Brain pericyte (primary cell): ENCODE measurements at regions not wholly inside any gene's neighbourhood (a gene's known extent, or its start where the extent isn't known, plus 50 kb on each side); places are given as distances from the start of the nearest gene placed in this dataset.
"Not testable (repeated sequence)": the region's sequence is repeated elsewhere in the genome, so short reads cannot be mapped to it uniquely, and the experiment has no call there.

Experiments
- DNase-seq: peaks from one replicate; pipeline ENCODE4 v3.0.0-alpha.2; 2012; ENCODE audit warnings: low read depth, low spot score

- no peak for DNase-seq
Measured at GRCh38 chr7:106562711-106563366, 98.1 kb downstream of the CCDC71L start.

DNA sequence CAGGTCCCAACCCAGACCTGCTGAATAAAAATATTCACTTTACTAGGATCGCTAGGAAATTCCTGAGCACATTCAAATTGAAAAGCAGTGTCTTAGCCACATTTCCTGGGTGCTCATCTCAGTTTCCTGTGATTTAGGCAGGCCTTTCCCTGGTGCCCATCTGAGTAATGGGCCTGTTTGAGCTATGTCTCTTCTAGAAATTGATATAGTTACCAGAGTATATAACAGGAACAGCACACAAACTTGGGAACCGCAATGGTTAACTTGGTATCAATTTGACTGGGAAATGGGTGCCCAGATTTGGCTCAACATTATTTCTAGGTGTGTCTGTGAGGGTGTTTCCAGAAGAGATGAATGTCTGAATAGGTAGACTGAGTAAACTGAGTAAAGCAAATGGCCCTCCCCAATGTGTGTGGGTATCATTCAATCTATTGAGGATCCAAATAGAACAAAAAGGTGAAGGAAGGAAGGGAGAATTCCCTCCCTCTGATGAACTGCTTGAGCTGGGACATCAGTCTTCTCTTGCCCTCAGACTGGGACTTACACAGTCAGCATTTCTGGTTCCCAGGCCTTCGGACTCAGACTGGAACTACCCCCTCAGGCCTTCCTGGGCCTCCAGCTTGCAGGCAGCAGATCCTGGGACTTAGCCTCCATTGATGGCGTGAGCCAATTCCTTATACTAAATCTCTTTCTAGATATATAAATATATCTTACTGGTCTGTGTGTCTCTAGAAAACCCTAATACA is 99.1 kb downstream of the CCDC71L start:
- DNase-seq: no peak

GRCh38 chr7:106561151-106561550 is 99.8 kb downstream of the CCDC71L start:
- no peak for DNase-seq

- DNase-seq: no peak
Measured at GRCh38 chr7:106560482-106560881, 100.5 kb downstream of the CCDC71L start.

GRCh38 chr7:106556244-106556643 is 104.7 kb downstream of the CCDC71L start:
- not testable (repeated sequence) for DNase-seq

GRCh38 chr7:106554623-106555022 is 106.3 kb downstream of the CCDC71L start:
- not testable (repeated sequence) for DNase-seq

DNA sequence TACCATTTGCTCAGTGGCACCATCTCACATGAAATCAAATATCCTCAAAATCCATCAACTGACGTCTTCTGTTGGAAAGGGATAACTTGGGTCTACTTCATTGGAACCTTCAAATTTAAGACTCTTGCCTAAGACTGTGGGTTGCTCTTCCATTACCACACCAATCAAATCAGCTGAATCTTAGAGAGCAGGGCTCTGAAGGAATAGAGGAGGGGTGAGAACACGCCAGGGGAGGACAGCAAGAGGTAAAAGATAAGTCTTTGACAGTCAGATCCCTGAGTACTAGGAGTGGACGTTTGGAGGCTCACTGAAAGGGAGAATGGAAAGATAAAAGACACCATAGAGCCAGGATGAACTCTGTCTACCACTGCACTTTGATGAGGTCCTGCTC is 107.5 kb downstream of the CCDC71L start:
- DNase-seq: no peak

DNA sequence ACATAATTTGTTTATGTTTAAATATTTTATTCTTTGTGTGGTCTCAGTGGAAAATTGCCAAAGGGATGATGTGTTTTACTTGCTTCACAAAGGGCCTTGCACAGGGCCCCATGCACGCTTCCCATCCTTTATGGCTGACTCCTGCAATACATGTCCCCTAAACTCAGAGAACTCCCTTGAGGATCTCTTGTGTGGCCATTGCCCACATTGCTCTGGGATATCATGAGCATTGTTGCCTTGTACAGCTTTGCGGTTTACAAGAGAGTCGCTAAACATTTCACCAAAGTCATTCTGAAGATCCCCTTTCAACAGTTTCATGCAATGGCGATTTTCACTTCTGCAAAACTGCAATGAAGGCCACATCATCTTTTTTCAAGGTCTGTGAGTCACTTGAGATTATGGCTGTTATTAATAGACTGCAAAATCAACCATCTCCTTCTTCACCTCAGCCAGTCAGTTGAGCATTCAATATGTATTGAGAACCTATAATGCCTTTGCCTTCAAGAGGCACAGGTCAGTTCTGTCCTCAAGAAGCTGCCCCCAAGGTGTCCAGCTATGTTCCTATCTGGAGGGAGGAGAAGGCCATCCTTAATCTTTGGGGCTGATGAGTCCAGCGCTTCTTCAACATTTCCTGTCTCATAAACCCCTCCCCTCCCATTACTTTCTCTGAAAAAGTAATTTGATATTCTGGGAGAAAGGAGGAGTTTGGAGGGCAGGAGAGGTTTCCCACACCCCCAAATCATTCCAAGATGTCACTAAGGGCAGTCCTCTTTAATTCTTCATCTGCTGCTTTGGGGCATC is 108.1 kb downstream of the CCDC71L start:
- DNase-seq: no peak

GRCh38 chr7:106551936-106552335 is 109.0 kb downstream of the CCDC71L start:
- no peak for DNase-seq

GRCh38 chr7:106548491-106548890 is 112.5 kb downstream of the CCDC71L start:
- no peak for DNase-seq

DNA sequence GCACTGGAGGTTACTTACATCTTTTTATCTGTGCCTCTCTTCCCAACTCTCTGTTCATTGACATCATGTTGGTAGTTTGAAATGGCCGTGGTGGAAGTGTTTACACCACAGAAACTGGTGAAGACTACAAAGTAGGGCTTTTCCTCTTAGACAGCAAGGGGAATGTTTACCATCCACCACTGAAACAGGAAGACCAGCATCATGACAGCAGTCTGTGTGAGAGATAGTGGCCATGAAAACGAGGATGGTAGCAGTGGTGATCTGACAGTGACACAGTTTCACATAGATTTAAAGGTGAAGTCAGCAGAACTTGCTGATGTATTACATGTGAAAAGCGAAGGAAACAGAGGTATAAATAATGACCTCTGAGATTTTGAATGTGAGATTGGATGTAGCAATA is 115.7 kb downstream of the CCDC71L start:
- DNase-seq: no peak

GRCh38 chr7:106543221-106543757 is 117.7 kb downstream of the CCDC71L start:
- no peak for DNase-seq

DNA sequence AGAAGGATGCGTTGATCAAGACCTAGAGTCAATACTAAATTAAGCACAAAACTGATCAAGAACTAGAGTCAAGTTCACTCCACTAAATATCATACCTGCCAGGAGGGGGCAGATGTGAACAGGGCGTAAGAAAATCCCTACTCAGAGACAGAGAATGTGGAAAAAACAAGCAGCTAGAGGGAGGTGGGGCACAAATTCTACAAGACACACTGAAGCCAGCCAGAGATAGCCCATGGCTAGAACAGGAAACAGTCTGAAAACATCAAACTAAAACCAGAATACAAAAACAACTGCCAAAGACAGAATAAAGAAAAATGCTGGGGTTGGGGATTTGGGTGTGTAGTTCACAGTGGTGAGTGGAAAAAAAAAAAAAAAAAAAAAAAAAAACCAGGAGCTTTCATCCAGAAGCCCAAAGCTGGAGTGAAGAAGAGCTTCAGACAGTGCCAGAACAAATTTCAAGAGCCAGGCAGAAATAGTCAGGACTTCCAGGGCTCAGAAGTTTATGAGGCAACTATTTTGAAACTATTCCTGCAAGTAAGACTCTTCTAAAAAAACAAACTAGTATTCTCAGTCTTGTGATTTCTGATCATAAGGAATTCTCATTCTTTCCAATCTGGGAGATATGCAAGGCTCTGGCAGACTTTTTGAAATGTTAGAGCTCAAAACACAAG is 118.3 kb downstream of the CCDC71L start:
- DNase-seq: no peak

DNA sequence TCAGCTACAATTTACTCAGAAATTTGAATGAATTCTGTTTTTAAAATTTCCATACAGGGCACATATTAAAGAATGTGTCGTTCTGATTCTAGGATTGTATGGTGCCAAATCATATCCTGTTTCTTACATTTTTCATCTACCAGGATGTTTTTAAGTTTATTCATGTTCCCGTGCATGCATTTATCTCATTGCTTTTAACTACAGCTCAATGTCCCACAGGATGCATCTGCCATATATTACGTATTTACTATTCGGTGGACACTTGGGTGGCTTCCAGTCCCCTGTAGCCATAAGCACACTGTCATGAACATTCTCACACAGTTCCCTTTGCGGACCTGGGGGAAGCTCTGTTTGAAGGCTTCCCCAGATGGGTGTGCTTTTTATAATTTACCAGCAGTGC is 122.3 kb downstream of the CCDC71L start:
- no peak for DNase-seq

DNA sequence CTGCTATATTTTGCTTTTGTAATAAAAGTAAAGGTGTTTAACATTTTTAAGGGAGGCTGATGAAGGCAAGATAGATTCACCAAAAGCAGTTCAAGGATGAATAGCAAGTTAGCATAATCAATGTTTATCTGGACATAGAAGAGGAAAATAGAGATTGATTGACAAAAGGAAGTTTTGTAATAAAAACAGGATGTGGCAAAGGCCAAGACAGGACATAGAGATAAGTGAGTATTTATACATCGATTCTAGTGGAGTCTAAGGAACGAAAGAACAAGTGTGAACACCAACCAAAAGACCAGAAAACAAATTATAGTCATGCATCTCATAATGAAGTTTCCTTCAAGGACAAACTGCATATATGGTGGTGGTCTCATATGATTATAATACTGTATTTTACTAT is 123.8 kb downstream of the CCDC71L start:
- DNase-seq: no peak

DNA sequence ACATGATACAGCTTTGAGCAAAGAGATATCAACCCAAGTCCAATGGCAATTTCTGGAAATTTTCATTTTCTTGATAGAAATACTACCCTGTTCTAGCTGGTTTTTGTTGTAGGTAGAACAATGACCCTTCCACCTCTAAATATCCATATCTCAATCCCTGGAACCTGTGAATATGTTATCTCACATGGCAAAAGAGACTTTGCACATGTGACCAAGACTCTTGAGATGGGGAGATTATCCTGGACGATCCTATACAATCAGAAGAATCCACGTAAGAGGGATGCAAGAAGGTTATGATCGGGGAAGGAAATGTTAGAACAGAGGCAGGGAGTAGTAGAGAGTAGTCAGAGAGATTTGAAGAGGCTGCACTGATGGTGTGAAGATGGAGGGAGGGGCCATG is 124.9 kb downstream of the CCDC71L start:
- DNase-seq: no peak

- no peak for DNase-seq
Measured at GRCh38 chr7:106535234-106535932, 125.6 kb downstream of the CCDC71L start.

DNA sequence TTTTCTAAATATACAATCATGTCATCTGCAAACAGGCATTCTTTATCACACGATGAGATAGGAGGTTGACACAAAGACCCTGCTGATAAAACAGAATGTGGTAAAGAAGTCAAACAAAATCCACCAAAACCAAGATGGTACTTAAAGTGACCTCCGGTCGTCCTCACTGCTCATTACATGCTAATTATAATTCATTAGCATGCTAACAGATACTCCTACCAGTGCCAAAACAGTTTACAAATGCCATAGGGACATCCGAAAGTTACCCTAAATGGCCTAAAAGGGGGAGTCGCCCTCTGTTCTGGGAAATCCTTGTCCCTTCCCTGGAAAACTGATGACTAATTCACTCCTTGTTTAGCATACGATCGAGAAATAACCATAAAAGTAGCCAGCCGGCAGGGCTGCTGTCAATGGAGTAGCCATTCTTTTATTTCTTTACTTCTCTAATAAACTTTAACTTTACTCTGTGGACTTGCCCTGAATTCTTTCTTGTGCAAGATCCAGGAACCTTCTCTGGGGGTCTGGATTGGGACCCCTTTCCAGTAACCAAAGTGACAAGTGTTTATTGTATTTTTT is 126.6 kb downstream of the CCDC71L start:
- DNase-seq: no peak

DNA sequence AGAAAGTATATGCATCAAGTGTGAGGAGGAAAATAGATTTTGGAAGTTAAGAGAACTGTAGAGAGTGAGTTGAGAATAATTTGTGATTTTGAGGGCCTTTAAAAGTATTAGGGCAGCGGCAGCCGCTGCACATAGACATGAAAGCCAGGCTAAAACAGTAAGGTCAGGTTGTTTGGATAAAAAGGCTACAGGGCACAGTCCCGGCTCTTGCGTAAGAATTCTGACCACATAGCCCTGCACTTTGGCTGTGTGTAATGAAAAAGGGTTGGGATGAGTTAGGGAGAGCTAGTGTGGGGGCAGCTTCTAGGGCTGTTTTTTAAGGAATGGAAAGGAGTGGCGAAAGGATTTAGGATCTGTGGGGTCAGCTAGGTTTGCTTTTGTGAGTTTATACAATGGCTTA is 130.8 kb downstream of the CCDC71L start:
- DNase-seq: not testable (repeated sequence)

DNA sequence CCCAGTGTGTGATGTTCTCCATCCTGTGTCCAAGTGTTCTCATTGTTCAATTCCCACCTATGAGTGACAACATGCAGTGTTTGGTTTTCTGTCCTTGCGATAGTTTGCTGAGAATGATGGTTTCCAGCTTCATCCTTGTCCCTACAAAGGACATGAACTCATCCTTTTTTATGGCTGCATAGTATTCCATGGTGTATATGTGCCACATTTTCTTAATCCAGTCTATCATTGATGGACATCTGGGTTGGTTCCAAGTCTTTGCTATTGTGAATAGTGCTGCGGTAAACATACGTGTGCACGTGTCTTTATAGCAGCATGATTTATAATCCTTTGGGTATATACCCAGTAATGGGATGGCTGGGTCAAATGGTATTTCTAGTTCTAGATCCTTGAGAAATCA is 134.3 kb downstream of the CCDC71L start:
- not testable (repeated sequence) for DNase-seq

- DNase-seq: no peak
Measured at GRCh38 chr7:106524690-106525059, 136.3 kb downstream of the CCDC71L start.
